ENCODE measurements at regions not wholly inside any gene's neighbourhood (a gene's known extent, or its start where the extent isn't known, plus 50 kb on each side); places are given as distances from the start of the nearest gene placed in this dataset.

- Histone ChIP-seq H3K4me1 (no peaks in the 10 kb centered on the region), H3K27ac (no peak overlapping the region), H3K4me2 (no peak overlapping the region), H3K9me3 (no peaks in the 10 kb centered on the region), H3K4me3 (no peak overlapping the region)
- DNase-seq (ENCODE audit: low read depth in 1 of 2, low spot score in 1 of 2) (no peak), FAIRE-seq (no peak), ATAC-seq (no peak)
- CTCF ChIA-PET: no interaction called here
- POLR2A ChIA-PET: no interaction called here
- TF ChIP-seq HOXB13 (CRISPR knock-in tag; IDR thresholded peaks at IDR 0.05; ENCODE audit: low read depth) (no peak), CBX8 (IDR thresholded peaks at IDR 0.05) (no peak), NFE2L2 (conservative IDR thresholded peaks at IDR 0.05; ENCODE audit: low read length) (no peak), HES2 (IDR thresholded peaks at IDR 0.05) (no peak), RARB (CRISPR knock-in tag; IDR thresholded peaks at IDR 0.05) (no peak), FOXS1 (CRISPR knock-in tag; IDR thresholded peaks at IDR 0.05) (no peak), MAFK (IDR thresholded peaks at IDR 0.05; ENCODE audit: partially characterized antibody) (no peak), RAD21 (conservative IDR thresholded peaks at IDR 0.05 in 1 of 2, IDR thresholded peaks at IDR 0.05 in 1 of 2) (no peak)
- TF ChIP-seq, protein P1, sequence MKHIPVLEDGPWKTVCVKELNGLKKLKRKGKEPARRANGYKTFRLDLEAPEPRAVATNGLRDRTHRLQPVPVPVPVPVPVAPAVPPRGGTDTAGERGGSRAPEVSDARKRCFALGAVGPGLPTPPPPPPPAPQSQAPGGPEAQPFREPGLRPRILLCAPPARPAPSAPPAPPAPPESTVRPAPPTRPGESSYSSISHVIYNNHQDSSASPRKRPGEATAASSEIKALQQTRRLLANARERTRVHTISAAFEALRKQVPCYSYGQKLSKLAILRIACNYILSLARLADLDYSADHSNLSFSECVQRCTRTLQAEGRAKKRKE (CRISPR knock-in tag; IDR thresholded peaks at IDR 0.05; ENCODE audit: low read depth): no peak
- 23% methylated on average over 1 of the region's 1 CpG for WGBS (ENCODE audit: missing lambda C conversion rate)
Measured at GRCh38 chr14:42617005-42617404, 1010.3 kb downstream of the LRFN5 start.

- FAIRE-seq (no peak), DNase-seq (ENCODE audit: low read depth in 1 of 2, low spot score in 1 of 2) (no peak), ATAC-seq (no peak)
- no peaks in the 10 kb centered on the region for H3K4me1 ChIP-seq
- H3K27ac ChIP-seq: no peak overlapping the region
- H3K4me3 ChIP-seq: no peak overlapping the region
- no peak overlapping the region for H3K4me2 ChIP-seq
- TF ChIP-seq HES2 (IDR thresholded peaks at IDR 0.05) (no peak), RARB (CRISPR knock-in tag; IDR thresholded peaks at IDR 0.05) (no peak), KDM1A (IDR thresholded peaks at IDR 0.05; ENCODE audit: low read depth) (no peak), USF2 (IDR thresholded peaks at IDR 0.05) (no peak), HOXB13 (CRISPR knock-in tag; IDR thresholded peaks at IDR 0.05; ENCODE audit: low read depth) (no peak), NPAS2 (CRISPR knock-in tag; IDR thresholded peaks at IDR 0.05; ENCODE audit: borderline replicate concordance) (no peak), JUNB (IDR thresholded peaks at IDR 0.05) (no peak), SREBF2 (IDR thresholded peaks at IDR 0.05) (no peak), ZC3H11A (IDR thresholded peaks at IDR 0.05) (no peak), GATA3 (IDR thresholded peaks at IDR 0.05; ENCODE audit: borderline replicate concordance) (no peak), FOSL2 (IDR thresholded peaks at IDR 0.05) (no peak), FOSL2 (CRISPR knock-in tag; IDR thresholded peaks at IDR 0.05) (no peak), MAZ (IDR thresholded peaks at IDR 0.05; ENCODE audit: borderline replicate concordance, low read depth, low read length) (no peak), ZSCAN20 (CRISPR knock-in tag; IDR thresholded peaks at IDR 0.05) (no peak), FOXS1 (CRISPR knock-in tag; IDR thresholded peaks at IDR 0.05) (no peak), TFCP2L1 (CRISPR knock-in tag; IDR thresholded peaks at IDR 0.05) (no peak)
- TF ChIP-seq, protein P2, sequence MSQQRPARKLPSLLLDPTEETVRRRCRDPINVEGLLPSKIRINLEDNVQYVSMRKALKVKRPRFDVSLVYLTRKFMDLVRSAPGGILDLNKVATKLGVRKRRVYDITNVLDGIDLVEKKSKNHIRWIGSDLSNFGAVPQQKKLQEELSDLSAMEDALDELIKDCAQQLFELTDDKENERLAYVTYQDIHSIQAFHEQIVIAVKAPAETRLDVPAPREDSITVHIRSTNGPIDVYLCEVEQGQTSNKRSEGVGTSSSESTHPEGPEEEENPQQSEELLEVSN (IDR thresholded peaks at IDR 0.05; ENCODE audit: borderline replicate concordance, low read depth): no peak
- TF ChIP-seq, protein P3, sequence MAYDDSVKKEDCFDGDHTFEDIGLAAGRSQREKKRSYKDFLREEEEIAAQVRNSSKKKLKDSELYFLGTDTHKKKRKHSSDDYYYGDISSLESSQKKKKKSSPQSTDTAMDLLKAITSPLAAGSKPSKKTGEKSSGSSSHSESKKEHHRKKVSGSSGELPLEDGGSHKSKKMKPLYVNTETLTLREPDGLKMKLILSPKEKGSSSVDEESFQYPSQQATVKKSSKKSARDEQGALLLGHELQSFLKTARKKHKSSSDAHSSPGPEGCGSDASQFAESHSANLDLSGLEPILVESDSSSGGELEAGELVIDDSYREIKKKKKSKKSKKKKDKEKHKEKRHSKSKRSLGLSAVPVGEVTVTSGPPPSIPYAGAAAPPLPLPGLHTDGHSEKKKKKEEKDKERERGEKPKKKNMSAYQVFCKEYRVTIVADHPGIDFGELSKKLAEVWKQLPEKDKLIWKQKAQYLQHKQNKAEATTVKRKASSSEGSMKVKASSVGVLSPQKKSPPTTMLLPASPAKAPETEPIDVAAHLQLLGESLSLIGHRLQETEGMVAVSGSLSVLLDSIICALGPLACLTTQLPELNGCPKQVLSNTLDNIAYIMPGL (CRISPR knock-in tag; IDR thresholded peaks at IDR 0.05; ENCODE audit: borderline replicate concordance): no peak
- POLR2A ChIA-PET: no interaction called here
- H3K9me3 ChIP-seq: no peaks in the 10 kb centered on the region; the same call in 2 of the 3 replicates
- CTCF ChIA-PET: no interaction called here
- WGBS (ENCODE audit: missing lambda C conversion rate): 54% methylated on average over 3 of the region's 3 CpGs
Measured at GRCh38 chr14:42606839-42607238, 1000.2 kb downstream of the LRFN5 start.
